H1 (cell line): ENCODE measurements at regions not wholly inside any gene's neighbourhood (a gene's known extent, or its start where the extent isn't known, plus 50 kb on each side); places are given as distances from the start of the nearest gene placed in this dataset.

Experiments used
- CTCF ChIA-PET: fragments of 300-600 bp; sonication (Branson Sonifier 250); formaldehyde crosslinking; loops from one replicate; lab custom pipeline; 2021; ENCODE audit not compliant: partially characterized antibody; lab: Charles Lee
- POLR2A ChIA-PET: fragments of 300-600 bp; sonication (Branson Sonifier 250); formaldehyde crosslinking; loops from one replicate; lab custom pipeline; 2021; ENCODE audit warnings: inconsistent platforms; ENCODE audit not compliant: partially characterized antibody; lab: Charles Lee
- DNase-seq, 2 experiments: peaks; one replicate each; pipeline versions ENCODE4 v3.0.0 to v3.0.0-alpha.2; 2010 to 2022; ENCODE audit warnings: low spot score in 2 of 2, low read depth in 1 of 2, mixed read lengths in 1 of 2
- FAIRE-seq: peaks from 2 replicates; lab custom pipeline; 2011; peaks lifted over from hg19 to GRCh38; lab: Jason Lieb, UNC
- H2AFZ ChIP-seq: 2 replicates; pipeline ENCODE4 v1.8.1; 2012; ENCODE audit warnings: low read length, inconsistent platforms
- H2AK5ac ChIP-seq: 2 replicates; pipeline ENCODE4 v1.6.1; 2013; ENCODE audit warnings: low read depth, low read length
- H2BK120ac ChIP-seq: replicated peaks from 2 replicates; pipeline ENCODE3; 2013; ENCODE audit warnings: low read depth, low read length, inconsistent platforms
- H2BK12ac ChIP-seq: 2 replicates; pipeline ENCODE4 v1.6.1; 2013; ENCODE audit warnings: low read depth, low read length
- H2BK15ac ChIP-seq: 2 replicates; pipeline ENCODE4 v1.6.1; 2013; ENCODE audit warnings: low read length
- H2BK20ac ChIP-seq: 2 replicates; pipeline ENCODE4 v1.6.1; 2013; ENCODE audit warnings: low read length
- H2BK5ac ChIP-seq: 2 replicates; pipeline ENCODE4 v1.6.1; 2013; ENCODE audit warnings: low read depth, low read length
- H3K14ac ChIP-seq: 2 replicates; pipeline ENCODE4 v1.6.1; 2013; ENCODE audit warnings: inconsistent platforms; ENCODE audit not compliant: insufficient read length
- H3K18ac ChIP-seq: 2 replicates; pipeline ENCODE4 v1.6.1; 2013; ENCODE audit warnings: low read length; ENCODE audit errors: extremely low read depth
- H3K23ac ChIP-seq: 2 replicates; pipeline ENCODE4 v1.6.1; 2013; ENCODE audit warnings: inconsistent platforms; ENCODE audit not compliant: insufficient read length
- H3K23me2 ChIP-seq: 2 replicates; pipeline ENCODE4 v1.6.1; 2013; ENCODE audit warnings: low read depth, low read length
- H3K27ac ChIP-seq: 2 replicates; pipeline ENCODE4 v1.6.1; 2011; ENCODE audit warnings: low read depth, low read length, inconsistent platforms
- H3K27me3 ChIP-seq, 4 experiments: replicated peaks in 1 of 4; 1 replicate in 1 of 4; 2 replicates in 3 of 4; pipeline versions ENCODE4 v1.6.1 to v1.8.1; 2011 to 2013; ENCODE audit warnings: low read length in 3 of 4, mild to moderate bottlenecking in 3 of 4, inconsistent platforms in 2 of 4, mixed read lengths in 2 of 4, moderate library complexity in 1 of 4; ENCODE audit not compliant: control insufficient read depth in 3 of 4, insufficient read depth in 3 of 4; ENCODE audit errors: extremely low read depth in 1 of 4
- H3K36me3 ChIP-seq, 4 experiments: 2 replicates each; pipeline versions ENCODE4 v1.6.1 to v1.8.1; 2011 to 2013; ENCODE audit warnings: mild to moderate bottlenecking in 4 of 4, low read length in 3 of 4, moderate library complexity in 2 of 4, control low read depth in 1 of 4, inconsistent platforms in 1 of 4; ENCODE audit not compliant: insufficient read depth in 4 of 4, control insufficient read depth in 2 of 4
- H3K4ac ChIP-seq: replicated peaks from 2 replicates; pipeline ENCODE3; 2013; ENCODE audit warnings: low read length, low read depth, mixed read lengths, inconsistent platforms; ENCODE audit not compliant: insufficient read length
- H3K4me1 ChIP-seq, 4 experiments: replicated peaks in 1 of 4; 1 replicate in 1 of 4; 2 replicates in 3 of 4; pipeline versions ENCODE4 v1.6.1 to v1.8.1; 2011 to 2013; ENCODE audit warnings: low read length in 3 of 4, inconsistent platforms in 2 of 4, mixed read lengths in 1 of 4; ENCODE audit not compliant: insufficient read depth in 4 of 4, control insufficient read depth in 3 of 4
- H3K4me2 ChIP-seq, 2 experiments: 2 replicates each; pipeline versions ENCODE4 v1.6.1 to v1.8.1; 2011 to 2013; ENCODE audit warnings: low read depth in 2 of 2, low read length in 2 of 2, control low read depth in 1 of 2, inconsistent platforms in 1 of 2, mild to moderate bottlenecking in 1 of 2; ENCODE audit not compliant: insufficient read depth in 1 of 2
- H3K4me3 ChIP-seq, 4 experiments: fragments of 200-600, 300-600 bp in 1 of 4; sonication (generic), shearing (Covaris generic), sonication (Bioruptor Twin) in 1 of 4; 2 replicates each; pipeline versions ENCODE4 v1.5.1 to v1.8.1; 2011 to 2016; ENCODE audit warnings: low read length in 4 of 4, low read depth in 3 of 4, control low read depth in 2 of 4, inconsistent platforms in 2 of 4, mild to moderate bottlenecking in 2 of 4, mixed read lengths in 1 of 4, moderate library complexity in 1 of 4; ENCODE audit not compliant: insufficient read depth in 2 of 4; ENCODE audit errors: extremely low read depth in 1 of 4
- H3K56ac ChIP-seq: replicated peaks from 2 replicates; pipeline ENCODE3; 2013; ENCODE audit warnings: low read depth, mild to moderate bottlenecking, mixed read lengths, low read length, inconsistent platforms; ENCODE audit not compliant: insufficient read length
- H3K79me1 ChIP-seq: 2 replicates; pipeline ENCODE4 v1.6.1; 2013; ENCODE audit warnings: low read depth, low read length, control low read depth
- H3K79me2 ChIP-seq, 2 experiments: 2 replicates each; pipeline versions ENCODE4 v1.6.1 to v1.8.1; 2012 to 2013; ENCODE audit warnings: low read length in 2 of 2, mild to moderate bottlenecking in 2 of 2, inconsistent platforms in 1 of 2; ENCODE audit not compliant: insufficient read depth in 2 of 2, control insufficient read depth in 1 of 2
- H3K9ac ChIP-seq, 4 experiments: replicated peaks in 1 of 4; 1 replicate in 1 of 4; 2 replicates in 3 of 4; pipeline versions ENCODE4 v1.6.1 to v1.8.1; 2011 to 2013; ENCODE audit warnings: low read depth in 3 of 4, low read length in 3 of 4, control low read depth in 2 of 4, mild to moderate bottlenecking in 2 of 4, moderate library complexity in 2 of 4, inconsistent platforms in 1 of 4; ENCODE audit errors: extremely low read depth in 1 of 4
- H3K9me3 ChIP-seq, 2 experiments: 2 replicates each; pipeline versions ENCODE4 v1.6.1 to v1.8.1; 2012 to 2013; ENCODE audit warnings: mild to moderate bottlenecking in 2 of 2, moderate library complexity in 2 of 2, control low read depth in 1 of 2, inconsistent platforms in 1 of 2, low read depth in 1 of 2, low read length in 1 of 2, mixed read lengths in 1 of 2; ENCODE audit not compliant: insufficient read depth in 2 of 2
- H4K20me1 ChIP-seq, 2 experiments: replicated peaks in 1 of 2; 2 replicates each; pipeline versions ENCODE3 to v1.8.1; 2011 to 2013; ENCODE audit warnings: inconsistent platforms in 2 of 2, low read length in 2 of 2, mild to moderate bottlenecking in 1 of 2; ENCODE audit not compliant: insufficient read depth in 2 of 2, control insufficient read depth in 1 of 2
- H4K5ac ChIP-seq: 2 replicates; pipeline ENCODE4 v1.6.1; 2013; ENCODE audit warnings: low read length, low read depth, mixed read lengths, inconsistent platforms; ENCODE audit not compliant: insufficient read length
- H4K8ac ChIP-seq: 2 replicates; pipeline ENCODE4 v1.8.0; 2013; ENCODE audit warnings: mild to moderate bottlenecking, moderate library complexity, low read length, inconsistent platforms; ENCODE audit not compliant: insufficient read depth; ENCODE audit errors: extremely low read depth
- H4K91ac ChIP-seq: replicated peaks from 2 replicates; pipeline ENCODE3; 2013; ENCODE audit warnings: low read length, mixed read lengths, inconsistent platforms; ENCODE audit not compliant: insufficient read length
- ASH2L ChIP-seq: fragments of 200-600, 300-600 bp; sonication (generic); IDR thresholded peaks from one replicate; pipeline ENCODE4 v1.7.1; 2017; ENCODE audit warnings: low read length
- CHD2 ChIP-seq: IDR thresholded peaks from 2 replicates; pipeline ENCODE4 v1.6.1; 2012; ENCODE audit warnings: low read length, improper control_type of control experiment
- EZH2 ChIP-seq: fragments of 200-600 bp; sonication (generic); IDR thresholded peaks from 2 replicates; pipeline ENCODE4 v1.7.1; 2012; ENCODE audit warnings: low read depth, mild to moderate bottlenecking, moderate library complexity, low read length, inconsistent platforms; ENCODE audit not compliant: severe bottlenecking
- HDAC2 ChIP-seq, 2 experiments: fragments of 300-600 bp in 1 of 2; sonication (generic) in 1 of 2; IDR thresholded peaks; 2 replicates each; pipeline ENCODE4 v1.6.1; 2011 to 2012; ENCODE audit warnings: low read depth in 2 of 2, low read length in 2 of 2, mild to moderate bottlenecking in 2 of 2, moderate library complexity in 2 of 2, borderline replicate concordance in 1 of 2, inconsistent platforms in 1 of 2
- NANOG ChIP-seq: IDR thresholded peaks from 2 replicates; pipeline ENCODE4 v1.6.1; 2011; ENCODE audit warnings: low read length, low read depth, mild to moderate bottlenecking, inconsistent platforms; ENCODE audit not compliant: insufficient read depth, poor library complexity, severe bottlenecking
- NRF1 ChIP-seq: IDR thresholded peaks from 2 replicates; pipeline ENCODE4 v1.6.1; 2011; ENCODE audit warnings: mild to moderate bottlenecking, low read depth, low read length, improper control_type of control experiment
- RNF2 ChIP-seq: fragments of 200-900, 300-1000 bp; sonication (generic); IDR thresholded peaks from 2 replicates; pipeline ENCODE4 v1.7.1; 2016; ENCODE audit warnings: borderline replicate concordance, low read depth, mild to moderate bottlenecking, antibody characterized with exemption, low read length; ENCODE audit not compliant: poor library complexity, severe bottlenecking; ENCODE audit errors: missing control alignments
- SIX5 ChIP-seq: IDR thresholded peaks from 2 replicates; pipeline ENCODE4 v1.6.1; 2011; ENCODE audit warnings: mild to moderate bottlenecking, low read depth, low read length
- SP1 ChIP-seq: IDR thresholded peaks from 2 replicates; pipeline ENCODE4 v1.6.1; 2011; ENCODE audit warnings: low read depth, low read length
- SRF ChIP-seq: IDR thresholded peaks from 2 replicates; pipeline ENCODE4 v1.6.1; 2011; ENCODE audit warnings: mild to moderate bottlenecking, low read depth, low read length, moderate library complexity
- SUZ12 ChIP-seq: fragments of 200-600 bp; sonication (generic); IDR thresholded peaks from 2 replicates; pipeline ENCODE4 v1.6.1; 2012; ENCODE audit warnings: mild to moderate bottlenecking, inconsistent platforms, low read length, moderate library complexity, mixed read lengths
- TAF7 ChIP-seq: optimal IDR thresholded peaks from 2 replicates; pipeline ENCODE3; 2011; ENCODE audit warnings: low read depth, mild to moderate bottlenecking, inconsistent platforms, low read length, moderate library complexity, borderline replicate concordance
- WGBS, 2 experiments: shearing (Covaris generic) in 1 of 2; methylation state at CpG; one replicate each; pipeline versions ENCODE4 v1.1.6 to v1.1.7; 2013 to 2015; ENCODE audit warnings: low lambda C conversion rate in 2 of 2, mixed read lengths in 2 of 2, inconsistent platforms in 1 of 2, low coverage in 1 of 2, missing lambda C conversion rate in 1 of 2; ENCODE audit not compliant: insufficient replicate concordance in 2 of 2, insufficient coverage in 1 of 2, insufficient read length in 1 of 2; ENCODE audit errors: extremely low coverage in 1 of 2, missing lambda C conversion rate in 1 of 2; 5-methylcytosine and 5-hydroxymethylcytosine counted together
- TF ChIP-seq, protein P1 (sequence below): IDR thresholded peaks from 2 replicates; pipeline ENCODE4 v1.6.1; 2011; ENCODE audit warnings: low read depth, mild to moderate bottlenecking, low read length; ENCODE audit not compliant: insufficient read depth
- TF ChIP-seq, protein P2 (sequence below): IDR thresholded peaks from 2 replicates; pipeline ENCODE4 v1.6.1; 2012; ENCODE audit warnings: inconsistent platforms

DNA sequence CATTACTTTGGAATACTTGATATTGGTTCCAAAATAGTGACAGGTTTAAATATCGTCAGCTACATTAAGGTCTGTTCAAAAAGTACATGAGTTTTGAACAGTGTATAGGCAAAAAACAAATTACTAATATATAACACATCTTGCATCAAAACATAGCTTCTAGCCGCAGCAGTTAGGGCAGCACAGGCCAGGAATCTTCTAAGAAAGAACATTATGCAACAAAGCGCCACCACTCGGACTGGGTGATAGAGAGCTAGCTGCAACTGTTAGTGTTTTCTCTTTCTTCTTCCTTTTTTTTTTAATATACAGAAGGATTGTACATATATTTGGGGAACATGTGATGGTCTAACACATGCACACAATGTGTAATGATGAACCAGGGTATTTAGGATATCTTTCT, 504.5 kb downstream of the NR2F1-AS1 start:
- Histone ChIP-seq H3K4me3 (no peak overlapping the region), H3K18ac (no peak overlapping the region), H2BK15ac (no peak overlapping the region), H3K9me3 (no peaks in the 10 kb centered on the region), H4K5ac (no peak overlapping the region), H2BK12ac (no peak overlapping the region), H3K14ac (no peak overlapping the region), H4K20me1 (no peaks in the 10 kb centered on the region), H3K36me3 (no peaks in the 10 kb centered on the region), H3K4me2 (no peak overlapping the region), H3K79me2 (no peaks in the 10 kb centered on the region), H2BK20ac (no peak overlapping the region), H2AFZ (no peak overlapping the region), H3K23ac (no peak overlapping the region), H2BK120ac (no peak overlapping the region), H3K9ac (no peak overlapping the region), H3K56ac (no peak overlapping the region), H3K23me2 (no peaks in the 10 kb centered on the region), H4K91ac (no peak overlapping the region), H2BK5ac (no peak overlapping the region), H2AK5ac (no peak overlapping the region), H4K8ac (no peak overlapping the region), H3K4me1 (no peaks in the 10 kb centered on the region), H3K27ac (no peak overlapping the region), H3K27me3 (no peaks in the 10 kb centered on the region), H3K4ac (no peak overlapping the region), H3K79me1 (no peaks in the 10 kb centered on the region)
- DNase-seq (no peak), FAIRE-seq (no peak)
- CTCF ChIA-PET: interaction anchor here (0.6 to 0.8 kb wide), 3 partner anchors 10 to 429 kb away, joined by 3 to 4 read pairs (median 3); no protein-coding TSS in a partner anchor
- POLR2A ChIA-PET: no interaction called here
- WGBS, 2 experiments: 94% methylated on average over 4 of the region's 4 CpGs; no CpG with 5 or more reads in 1 of the 2 experiments
- TF ChIP-seq TAF7 (no peak), EZH2 (no peak), NANOG (no peak), SUZ12 (no peak), SP1 (no peak), SIX5 (no peak), SRF (no peak), HDAC2 (IDR thresholded peaks at IDR 0.05; ENCODE audit: borderline replicate concordance in 1 of 2, low read depth in 2 of 2, low read length in 2 of 2) (no peak), RNF2 (no peak), ASH2L (no peak), CHD2 (no peak), NRF1 (no peak)
- TF ChIP-seq, protein P1, sequence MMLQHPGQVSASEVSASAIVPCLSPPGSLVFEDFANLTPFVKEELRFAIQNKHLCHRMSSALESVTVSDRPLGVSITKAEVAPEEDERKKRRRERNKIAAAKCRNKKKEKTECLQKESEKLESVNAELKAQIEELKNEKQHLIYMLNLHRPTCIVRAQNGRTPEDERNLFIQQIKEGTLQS: no peak
- TF ChIP-seq, protein P2, sequence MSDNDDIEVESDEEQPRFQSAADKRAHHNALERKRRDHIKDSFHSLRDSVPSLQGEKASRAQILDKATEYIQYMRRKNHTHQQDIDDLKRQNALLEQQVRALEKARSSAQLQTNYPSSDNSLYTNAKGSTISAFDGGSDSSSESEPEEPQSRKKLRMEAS: no peak
